Hematopoietic multipotent progenitor cell treated with erythropoietin and hydrocortisone succinate and interleukin-3 and kit ligand, for 6 days (in vitro differentiated cells): ENCODE measurements at regions not wholly inside any gene's neighbourhood (a gene's known extent, or its start where the extent isn't known, plus 50 kb on each side); places are given as distances from the start of the nearest gene placed in this dataset.

ENCODE experiments used
- DNase-seq: peaks from one replicate; pipeline ENCODE4 v3.0.0-alpha.2; 2015

- no peak for DNase-seq
Observed at GRCh38 chr5:175098301-175098700, 345.7 kb downstream of the DRD1 start.

- DNase-seq: no peak
Observed at GRCh38 chr5:175096469-175097165, 347.4 kb downstream of the DRD1 start.

- no peak for DNase-seq
Observed at GRCh38 chr5:175094461-175094860, 349.5 kb downstream of the DRD1 start.

- no peak for DNase-seq
Observed at GRCh38 chr5:175092691-175093090, 351.3 kb downstream of the DRD1 start.

- no peak for DNase-seq
Observed at GRCh38 chr5:175088963-175089362, 355.0 kb downstream of the DRD1 start.

GRCh38 chr5:175082866-175083590 is 358.6 kb downstream of the MSX2 start:
- DNase-seq: no peak

- DNase-seq: no peak
Observed at GRCh38 chr5:175082346-175082745, 358.0 kb downstream of the MSX2 start.

GRCh38 chr5:175079707-175080106 is 355.3 kb downstream of the MSX2 start:
- DNase-seq: no peak

GRCh38 chr5:175070283-175070682 is 345.9 kb downstream of the MSX2 start:
- no peak for DNase-seq

- DNase-seq: no peak
Observed at GRCh38 chr5:175060257-175060656, 335.9 kb downstream of the MSX2 start.

GRCh38 chr5:175059687-175060211 is 335.4 kb downstream of the MSX2 start:
- no peak for DNase-seq

- no peak for DNase-seq
Observed at GRCh38 chr5:175056831-175057230, 332.4 kb downstream of the MSX2 start.

- DNase-seq: no peak
Observed at GRCh38 chr5:175054243-175054642, 329.9 kb downstream of the MSX2 start.

- no peak for DNase-seq
Observed at GRCh38 chr5:175052351-175052750, 328.0 kb downstream of the MSX2 start.

- DNase-seq: no peak
Observed at GRCh38 chr5:175047048-175047447, 322.7 kb downstream of the MSX2 start.

- no peak for DNase-seq
Observed at GRCh38 chr5:175045820-175046219, 321.4 kb downstream of the MSX2 start.

- no peak for DNase-seq
Observed at GRCh38 chr5:175037820-175038219, 313.4 kb downstream of the MSX2 start.

GRCh38 chr5:175035882-175036533 is 311.6 kb downstream of the MSX2 start:
- DNase-seq: no peak

- no peak for DNase-seq
Observed at GRCh38 chr5:175034924-175035323, 310.5 kb downstream of the MSX2 start.

- no peak for DNase-seq
Observed at GRCh38 chr5:175032741-175033151, 308.4 kb downstream of the MSX2 start.

GRCh38 chr5:175032013-175032412 is 307.6 kb downstream of the MSX2 start:
- no peak for DNase-seq

GRCh38 chr5:175027390-175027789 is 303.0 kb downstream of the MSX2 start:
- DNase-seq: no peak

GRCh38 chr5:175025077-175025476 is 300.7 kb downstream of the MSX2 start:
- no peak for DNase-seq
